Putamen (tissue), 1 donor: ENCODE measurements at regions not wholly inside any gene's neighbourhood (a gene's known extent, or its start where the extent isn't known, plus 50 kb on each side); places are given as distances from the start of the nearest gene placed in this dataset.

Experiments used
- DNase-seq: peaks from one replicate; pipeline ENCODE4 v3.0.0-alpha.2; 2016; ENCODE audit warnings: low spot score

DNA sequence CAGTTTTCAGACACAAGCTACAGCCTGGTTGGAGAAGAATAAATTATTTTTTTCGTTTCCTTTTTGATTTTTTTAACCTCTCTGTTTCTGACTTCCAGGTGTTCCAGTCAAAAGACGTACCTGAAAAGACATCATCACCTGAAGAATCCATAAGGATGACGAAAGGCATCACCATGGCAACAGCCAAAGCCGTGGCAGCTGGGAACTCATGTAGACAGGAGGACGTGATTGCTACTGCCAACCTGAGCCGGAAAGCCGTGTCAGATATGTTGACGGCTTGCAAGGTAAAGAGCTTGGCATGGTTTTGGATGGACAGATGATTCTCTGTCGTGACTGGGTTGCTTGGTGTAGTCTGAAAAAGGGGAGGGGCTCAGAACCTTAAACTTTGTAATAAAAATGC is 237.0 kb upstream of the TPM1 start:
- no peak for DNase-seq

DNA sequence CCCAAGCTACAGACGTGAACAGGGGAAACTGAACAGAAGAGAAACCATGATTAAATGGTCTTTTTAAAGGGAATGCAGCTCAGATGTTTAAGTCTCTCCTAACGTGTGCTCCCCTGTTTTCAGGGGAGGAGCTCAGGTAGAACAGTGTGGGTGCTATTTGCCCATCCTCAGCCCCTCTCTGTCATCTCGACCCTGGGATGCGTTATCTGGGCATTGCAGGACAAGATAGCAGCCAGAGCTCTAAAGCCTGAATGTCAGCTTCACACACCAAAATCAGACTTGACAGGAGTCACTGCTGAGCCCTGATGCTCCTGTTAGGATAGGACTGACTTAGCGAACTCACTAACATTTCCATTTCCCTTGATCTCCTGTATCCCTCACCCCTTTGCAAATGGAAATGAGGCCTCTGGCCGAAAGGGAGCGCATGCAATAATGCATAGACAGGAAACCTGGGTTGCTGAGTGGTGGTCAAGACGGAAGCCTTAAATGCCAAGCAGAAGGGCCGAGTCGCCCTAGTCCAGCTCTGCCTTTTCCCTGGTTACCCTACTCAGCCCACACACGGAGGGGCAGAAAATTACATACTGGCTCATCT is 234.9 kb upstream of the TPM1 start:
- DNase-seq: no peak

DNA sequence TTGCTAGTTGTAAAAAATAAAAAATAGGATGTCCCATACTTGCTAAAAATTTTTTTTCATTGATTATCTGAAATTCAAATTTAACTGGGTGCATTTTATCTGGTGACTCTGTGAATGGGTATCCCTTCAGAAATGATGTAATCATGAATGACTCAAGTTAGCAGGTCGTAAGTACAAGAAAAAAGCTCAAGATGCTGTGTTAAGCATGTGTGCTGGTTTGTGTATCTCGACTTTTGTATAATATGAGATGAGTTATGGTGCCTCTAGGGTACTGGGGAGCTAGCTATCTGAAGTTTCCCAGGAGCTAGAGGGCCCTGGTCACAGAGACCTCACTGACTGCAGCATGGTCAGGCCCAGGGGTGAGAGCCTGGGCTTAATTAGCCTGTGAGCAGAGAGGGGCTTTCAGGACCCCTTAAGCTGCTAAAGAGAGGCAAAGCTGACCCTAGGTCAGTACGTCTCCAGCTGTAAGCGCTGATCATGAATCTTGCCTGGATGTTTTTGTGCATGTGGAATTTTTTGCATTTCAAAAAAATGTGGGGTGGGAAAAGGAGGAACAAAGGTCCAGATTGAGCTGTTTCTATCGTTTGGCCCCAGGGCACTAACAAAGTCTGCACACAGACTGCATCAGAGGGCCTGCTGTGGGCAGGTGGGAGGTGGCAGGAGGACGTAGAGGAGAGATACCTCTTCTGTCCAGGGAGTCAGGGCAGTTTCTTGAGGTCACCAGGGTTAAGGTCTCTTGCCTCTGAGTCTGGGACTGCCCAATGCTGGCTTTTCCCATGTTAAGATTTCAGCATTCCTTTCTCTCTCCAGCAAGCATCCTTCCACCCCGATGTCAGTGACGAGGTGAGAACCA is 233.2 kb upstream of the TPM1 start:
- DNase-seq: no peak

DNA sequence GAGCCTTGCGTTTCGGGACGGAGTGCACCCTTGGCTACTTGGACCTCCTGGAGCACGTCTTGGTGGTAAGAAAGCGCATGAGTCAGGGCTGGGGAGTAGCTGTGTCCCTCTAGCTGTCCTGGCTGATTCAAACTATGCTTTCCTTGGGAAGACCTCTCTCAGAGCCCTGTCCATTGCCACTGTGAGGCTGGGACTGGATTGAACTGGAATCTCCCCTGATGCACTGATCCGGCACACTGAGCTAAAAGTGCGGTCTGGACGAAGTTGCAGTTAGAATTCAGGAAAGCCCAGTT is 232.6 kb upstream of the TPM1 start:
- no peak for DNase-seq

- DNase-seq: no peak
These were observed 230.1 kb upstream of the TPM1 start for GRCh38 chr15:62812515-62812835.

GRCh38 chr15:62816342-62817069 is 226.0 kb upstream of the TPM1 start:
- no peak for DNase-seq

DNA sequence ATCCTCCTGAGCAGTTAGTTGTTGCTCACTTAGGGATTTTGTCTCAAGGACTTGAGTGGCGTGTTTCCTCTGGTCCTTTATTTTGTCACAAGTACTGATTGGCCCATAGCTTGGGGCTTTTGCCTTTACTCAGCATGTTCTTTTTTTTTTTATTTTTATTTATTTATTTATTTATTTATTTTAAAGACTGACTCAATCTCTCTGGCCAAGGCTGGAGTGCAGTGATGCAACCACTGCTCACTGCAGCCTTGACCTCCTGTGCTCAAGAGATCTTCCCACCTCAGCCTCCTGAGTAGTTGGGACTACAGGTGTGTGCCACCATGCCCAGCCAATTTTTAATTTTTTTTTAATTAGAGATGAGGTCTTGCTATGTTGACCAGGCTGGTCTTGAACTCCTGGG is 223.9 kb upstream of the TPM1 start:
- DNase-seq: no peak

DNA sequence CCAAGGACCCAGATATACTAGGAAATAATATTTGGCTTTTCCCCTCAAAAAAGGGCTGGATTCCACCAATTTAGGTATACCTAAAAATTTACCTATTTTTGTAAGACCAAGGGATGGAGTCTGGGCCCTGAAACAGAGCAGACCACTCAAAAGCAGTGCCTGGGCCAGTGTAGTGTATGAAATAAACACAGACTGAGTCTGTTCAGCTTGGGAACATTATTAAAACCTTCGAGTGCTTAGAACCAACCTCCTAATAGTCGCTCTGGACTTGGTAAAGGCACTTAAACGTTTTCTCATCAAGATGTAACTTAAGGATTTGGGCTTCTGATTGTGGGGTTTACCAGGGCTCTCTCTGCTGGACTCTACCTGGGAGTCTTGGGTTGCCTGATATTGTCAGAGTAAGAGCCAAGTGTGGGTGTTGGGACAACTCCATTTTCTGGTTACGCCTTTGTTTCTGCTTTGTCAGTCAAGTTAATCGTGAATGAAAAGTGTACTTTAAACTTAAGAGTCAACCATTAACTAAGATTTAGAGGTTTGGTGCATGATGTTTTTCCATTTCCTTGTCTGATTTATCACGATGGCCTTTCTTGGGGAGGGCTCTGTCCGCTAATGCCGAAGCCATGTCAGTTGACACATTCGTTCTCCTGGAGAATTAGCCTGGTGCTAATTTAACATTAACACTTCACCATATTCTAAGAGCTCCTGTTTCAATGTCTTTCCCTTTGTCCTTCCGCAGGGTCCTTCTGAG is 221.0 kb upstream of the TPM1 start:
- no peak for DNase-seq

GRCh38 chr15:62822228-62822627 is 220.3 kb upstream of the TPM1 start:
- no peak for DNase-seq

DNA sequence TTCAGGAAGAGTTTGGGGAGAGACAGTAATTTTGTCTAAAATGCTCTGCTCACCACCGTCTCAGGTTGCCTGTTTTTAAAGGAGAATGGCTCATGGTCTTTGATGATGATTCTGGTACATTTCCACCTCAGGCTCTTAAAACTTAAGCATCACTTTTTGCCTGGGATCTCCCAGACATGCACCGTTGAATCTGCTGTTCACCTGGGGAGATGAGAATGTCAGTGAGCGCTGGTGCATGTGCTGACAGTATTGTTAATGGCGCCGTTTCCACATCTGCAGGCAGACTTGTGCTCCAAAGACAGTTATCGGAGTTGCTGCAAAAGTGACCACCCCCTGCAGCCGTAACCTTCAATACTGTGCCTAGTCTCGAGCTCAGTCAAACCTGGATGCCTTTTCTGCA is 219.0 kb upstream of the TPM1 start:
- DNase-seq: no peak

GRCh38 chr15:62824111-62825015 is 218.2 kb upstream of the TPM1 start:
- DNase-seq: no peak

GRCh38 chr15:62825191-62825590 is 217.4 kb upstream of the TPM1 start:
- no peak for DNase-seq

DNA sequence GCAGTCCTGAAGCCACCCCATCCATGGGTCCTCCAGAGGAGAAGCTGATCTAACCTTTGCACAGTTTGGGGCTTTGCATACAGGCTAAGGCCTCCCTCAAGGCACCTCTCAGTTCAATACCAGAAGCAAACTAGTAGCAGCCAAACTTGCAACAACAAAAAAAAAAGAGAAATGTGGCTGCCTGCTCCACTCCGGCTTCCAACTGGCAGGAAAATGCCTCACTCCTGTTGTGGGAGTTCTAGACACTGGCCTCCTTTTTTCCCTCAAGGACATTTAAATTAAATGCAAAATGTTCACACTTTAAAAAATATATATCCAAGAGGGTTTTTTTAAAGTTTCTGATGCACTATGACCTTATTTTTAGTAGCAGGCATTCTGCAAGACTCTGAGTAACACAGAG is 216.0 kb upstream of the TPM1 start:
- no peak for DNase-seq

DNA sequence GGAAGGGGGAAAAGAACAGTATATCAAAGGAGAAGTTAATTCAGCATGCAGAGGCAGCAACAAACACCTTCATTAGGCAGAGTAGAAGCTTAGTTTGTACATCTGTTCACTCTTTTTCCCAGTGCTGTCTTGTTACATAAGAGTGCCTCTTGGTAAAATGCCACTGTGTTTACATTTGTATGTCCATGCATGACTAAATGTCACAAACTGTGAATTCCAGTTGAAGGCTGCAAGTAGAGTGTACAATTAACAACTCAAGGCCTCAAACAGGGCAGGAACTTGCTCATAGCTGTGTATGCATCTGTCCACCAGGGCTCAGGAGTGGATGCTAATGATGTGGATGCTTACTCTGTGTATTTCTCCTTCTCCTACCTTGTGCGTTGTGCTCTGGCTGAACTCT is 214.2 kb upstream of the TPM1 start:
- no peak for DNase-seq

- no peak for DNase-seq
These were observed 210.3 kb upstream of the TPM1 start for GRCh38 chr15:62832231-62832630.

DNA sequence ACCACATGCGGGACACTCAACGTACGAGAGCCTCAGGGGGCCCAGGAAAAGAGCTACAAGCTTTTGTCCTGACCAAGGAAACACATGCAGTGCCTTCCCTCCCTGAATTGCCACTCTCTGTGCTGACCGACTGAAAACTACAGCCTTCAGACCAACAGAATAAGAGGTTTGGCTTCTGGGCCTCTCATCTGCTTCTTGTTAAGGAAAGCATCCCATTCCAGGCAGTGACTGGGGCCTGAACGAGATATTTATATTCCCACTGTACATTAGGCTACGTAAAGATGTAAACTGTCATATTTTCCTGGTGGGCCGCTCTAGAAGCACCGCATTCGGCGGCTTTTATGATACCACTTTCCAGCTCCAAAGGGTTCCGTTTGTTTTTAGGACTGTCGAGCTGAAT is 208.9 kb upstream of the TPM1 start:
- no peak for DNase-seq

- DNase-seq: no peak
These were observed 207.7 kb upstream of the TPM1 start for GRCh38 chr15:62834686-62835329.

DNA sequence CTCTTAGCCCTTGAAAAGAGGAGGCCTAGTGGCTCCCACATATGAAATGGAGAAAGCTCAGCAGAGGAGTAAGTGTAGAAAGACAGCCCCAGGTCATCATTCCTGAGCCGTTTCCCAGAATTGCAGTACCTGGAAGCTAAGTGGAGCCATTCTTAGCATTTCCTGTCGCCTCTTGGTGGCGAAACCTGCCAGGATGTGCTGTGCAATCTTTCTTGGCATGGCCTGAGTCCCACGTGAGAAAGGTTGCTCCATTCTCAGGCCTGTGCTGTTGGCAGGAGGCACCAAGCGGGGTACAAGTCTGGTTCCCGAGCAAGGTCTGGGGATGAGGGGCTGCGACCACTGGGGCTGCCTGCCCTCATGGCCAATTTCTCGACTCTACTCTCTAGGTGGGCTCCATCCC is 207.2 kb upstream of the TPM1 start:
- no peak for DNase-seq

- DNase-seq: no peak
These were observed 206.8 kb upstream of the TPM1 start for GRCh38 chr15:62835762-62836161.

DNA sequence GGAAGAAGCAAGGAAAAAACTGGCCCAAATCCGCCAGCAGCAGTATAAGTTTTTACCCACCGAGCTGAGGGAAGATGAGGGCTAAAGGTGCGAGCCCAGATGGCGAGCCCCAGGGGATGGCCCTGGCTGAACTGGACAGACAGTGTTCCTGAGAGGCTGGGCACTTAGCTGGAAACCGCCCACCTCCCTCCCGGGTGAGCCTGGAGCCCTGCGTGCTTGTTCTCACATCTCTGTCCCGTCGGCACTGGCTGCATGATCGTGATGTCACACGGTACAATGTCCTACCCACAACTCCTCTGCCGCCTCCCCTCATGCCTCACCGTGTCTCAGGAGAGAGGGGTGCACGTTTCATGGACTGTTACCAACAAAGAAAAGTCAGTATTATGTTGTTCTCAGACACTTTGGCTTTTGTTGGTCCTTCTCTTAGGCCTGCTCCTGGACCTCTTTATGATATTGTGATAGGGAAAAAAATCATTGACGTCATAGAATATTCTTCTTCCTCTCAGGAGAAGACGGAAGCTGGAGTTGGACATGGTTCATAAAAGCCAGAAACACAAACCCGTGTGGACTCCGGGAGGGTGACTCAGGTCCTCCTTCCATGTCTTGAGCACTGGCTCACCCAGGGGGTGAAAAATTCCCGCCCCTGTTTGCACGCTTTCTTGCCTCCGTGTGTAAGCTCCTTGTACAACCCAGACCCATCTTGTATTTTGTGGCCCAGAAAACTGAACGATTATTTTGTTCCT is 201.8 kb upstream of the TPM1 start:
- no peak for DNase-seq

GRCh38 chr15:62841269-62841628 is 201.3 kb upstream of the TPM1 start:
- no peak for DNase-seq
